ENCODE measurements at regions not wholly inside any gene's neighbourhood (a gene's known extent, or its start where the extent isn't known, plus 50 kb on each side); places are given as distances from the start of the nearest gene placed in this dataset.

DNA sequence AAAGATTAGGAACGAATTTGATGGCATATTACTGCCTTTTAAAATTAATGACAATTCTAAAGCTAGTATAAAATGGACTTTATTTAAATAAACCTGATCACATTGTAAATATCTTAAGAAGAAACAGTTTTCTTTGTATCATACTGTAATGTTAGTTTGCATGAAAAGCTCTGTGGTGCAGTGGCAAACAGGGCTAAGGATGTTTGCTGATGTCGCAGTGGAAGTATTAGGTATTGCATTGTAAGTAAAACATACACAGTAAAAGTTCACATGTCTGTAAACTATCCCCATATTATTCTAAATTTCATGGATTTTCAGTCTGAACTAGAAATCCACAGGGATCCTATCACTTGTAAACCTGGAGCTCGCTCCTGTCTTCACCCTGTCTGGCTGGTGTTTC is 252.6 kb upstream of the ZNF32 start:
- Histone ChIP-seq H3K9ac (ENCODE audit: low read depth, low read length, poor library complexity) (no peak overlapping the region), H3K4ac (ENCODE audit: low read length) (no peak overlapping the region), H2AFZ (ENCODE audit: low read length) (no peak overlapping the region), H4K8ac (ENCODE audit: low read depth, low read length) (no peak overlapping the region), H3K9me3 (replicated peaks in 1 of 2; ENCODE audit: control insufficient read depth in 2 of 2, insufficient read depth in 1 of 2, low read depth in 1 of 2, low read length in 2 of 2) (no peaks in the 10 kb centered on the region), H3K18ac (ENCODE audit: low read length) (no peak overlapping the region), H2BK15ac (ENCODE audit: low read length) (no peak overlapping the region), H2AK5ac (ENCODE audit: low read depth, low read length) (no peak overlapping the region), H3K14ac (ENCODE audit: low read length) (no peak overlapping the region), H3K4me1 (ENCODE audit: control insufficient read depth in 2 of 2, insufficient read depth in 1 of 2, low read depth in 1 of 2, low read length in 2 of 2) (peaks cover 0 to 1% of the 10 kb centered on the region in 2 donors), H3K36me3 (replicated peaks in 1 of 2; ENCODE audit: control insufficient read depth in 2 of 2, insufficient read depth in 2 of 2, low read length in 2 of 2) (no peaks in the 10 kb centered on the region), H4K91ac (ENCODE audit: low read depth, low read length, poor library complexity) (no peak overlapping the region), H3K4me3 (ENCODE audit: low read length in 2 of 2) (no peak overlapping the region), H3K4me2 (ENCODE audit: insufficient read depth, low read length, poor library complexity, severe bottlenecking) (no peak overlapping the region), H2BK5ac (ENCODE audit: low read length) (no peak overlapping the region), H2BK12ac (ENCODE audit: low read length) (no peak overlapping the region), H3K79me1 (ENCODE audit: low read depth, low read length) (no peaks in the 10 kb centered on the region), H2BK120ac (ENCODE audit: low read depth, low read length) (no peak overlapping the region), H3K23ac (ENCODE audit: low read depth, low read length, poor library complexity) (no peak overlapping the region), H3K27me3 (ENCODE audit: control insufficient read depth in 3 of 3, insufficient read depth in 3 of 3, low read depth in 1 of 3, low read length in 3 of 3) (no peaks in the 10 kb centered on the region), H3K27ac (replicated peaks; ENCODE audit: low read length) (no peak overlapping the region)
- DNase-seq (ENCODE audit: low spot score) = no peak
- no CpG with 5 or more reads among the region's 3 CpGs for WGBS, 2 donors (ENCODE audit: extremely low coverage in 2 of 2, insufficient read length in 2 of 2, insufficient replicate concordance in 1 of 2)

- no peak overlapping the region for H2AFZ ChIP-seq (ENCODE audit: low read length)
- H4K91ac ChIP-seq (ENCODE audit: low read depth, low read length, poor library complexity) = no peak overlapping the region
- no peak overlapping the region for H2BK15ac ChIP-seq (ENCODE audit: low read length)
- no peak overlapping the region for H4K8ac ChIP-seq (ENCODE audit: low read depth, low read length)
- H2BK5ac ChIP-seq (ENCODE audit: low read length) = no peak overlapping the region
- no peak overlapping the region for H2BK12ac ChIP-seq (ENCODE audit: low read length)
- no peak for DNase-seq (ENCODE audit: low spot score)
- H3K36me3 ChIP-seq (replicated peaks in 1 of 2; ENCODE audit: control insufficient read depth in 2 of 2, insufficient read depth in 2 of 2, low read length in 2 of 2) = no peaks in the 10 kb centered on the region
- H3K27me3 ChIP-seq (ENCODE audit: control insufficient read depth in 3 of 3, insufficient read depth in 3 of 3, low read depth in 1 of 3, low read length in 3 of 3) = no peaks in the 10 kb centered on the region
- no peak overlapping the region for H3K9ac ChIP-seq (ENCODE audit: low read depth, low read length, poor library complexity)
- no peak overlapping the region for H3K4ac ChIP-seq (ENCODE audit: low read length)
- H2BK120ac ChIP-seq (ENCODE audit: low read depth, low read length) = no peak overlapping the region
- no peak overlapping the region for H3K27ac ChIP-seq (replicated peaks; ENCODE audit: low read length)
- H2AK5ac ChIP-seq (ENCODE audit: low read depth, low read length) = no peak overlapping the region
- WGBS, 2 donors (ENCODE audit: extremely low coverage in 2 of 2, insufficient read length in 2 of 2, insufficient replicate concordance in 1 of 2) = no CpG with 5 or more reads among the region's 6 CpGs
- H3K4me2 ChIP-seq (ENCODE audit: insufficient read depth, low read length, poor library complexity, severe bottlenecking) = no peak overlapping the region
- H3K4me1 ChIP-seq (ENCODE audit: control insufficient read depth in 2 of 2, insufficient read depth in 1 of 2, low read depth in 1 of 2, low read length in 2 of 2) = peaks cover 0 to 1% of the 10 kb centered on the region in 2 donors
- no peak overlapping the region for H3K18ac ChIP-seq (ENCODE audit: low read length)
- no peaks in the 10 kb centered on the region for H3K9me3 ChIP-seq (replicated peaks in 1 of 2; ENCODE audit: control insufficient read depth in 2 of 2, insufficient read depth in 1 of 2, low read depth in 1 of 2, low read length in 2 of 2)
- no peak overlapping the region for H3K4me3 ChIP-seq (ENCODE audit: low read length in 2 of 2)
- no peak overlapping the region for H3K23ac ChIP-seq (ENCODE audit: low read depth, low read length, poor library complexity)
- no peak overlapping the region for H3K14ac ChIP-seq (ENCODE audit: low read length)
- H3K79me1 ChIP-seq (ENCODE audit: low read depth, low read length) = no peaks in the 10 kb centered on the region
Observed at GRCh38 chr10:43900571-43900970, 251.9 kb upstream of the ZNF32 start.

GRCh38 chr10:43899224-43899959 is 250.7 kb upstream of the ZNF32 start:
- Histone ChIP-seq H3K27me3 (ENCODE audit: control insufficient read depth in 3 of 3, insufficient read depth in 3 of 3, low read depth in 1 of 3, low read length in 3 of 3) (no peaks in the 10 kb centered on the region), H3K4me1 (ENCODE audit: control insufficient read depth in 2 of 2, insufficient read depth in 1 of 2, low read depth in 1 of 2, low read length in 2 of 2) (peaks cover 0 to 1% of the 10 kb centered on the region in 2 donors), H2BK120ac (ENCODE audit: low read depth, low read length) (no peak overlapping the region), H3K9me3 (replicated peaks in 1 of 2; ENCODE audit: control insufficient read depth in 2 of 2, insufficient read depth in 1 of 2, low read depth in 1 of 2, low read length in 2 of 2) (no peaks in the 10 kb centered on the region), H3K79me1 (ENCODE audit: low read depth, low read length) (no peaks in the 10 kb centered on the region), H3K36me3 (replicated peaks in 1 of 2; ENCODE audit: control insufficient read depth in 2 of 2, insufficient read depth in 2 of 2, low read length in 2 of 2) (no peaks in the 10 kb centered on the region), H4K8ac (ENCODE audit: low read depth, low read length) (no peak overlapping the region), H2AFZ (ENCODE audit: low read length) (no peak overlapping the region), H3K4ac (ENCODE audit: low read length) (no peak overlapping the region), H3K4me3 (ENCODE audit: low read length in 2 of 2) (no peak overlapping the region), H2BK15ac (ENCODE audit: low read length) (no peak overlapping the region), H2BK5ac (ENCODE audit: low read length) (peak overlapping the region; percentile 29), H3K18ac (ENCODE audit: low read length) (no peak overlapping the region), H3K23ac (ENCODE audit: low read depth, low read length, poor library complexity) (no peak overlapping the region), H2AK5ac (ENCODE audit: low read depth, low read length) (no peak overlapping the region), H3K9ac (ENCODE audit: low read depth, low read length, poor library complexity) (no peak overlapping the region), H3K4me2 (ENCODE audit: insufficient read depth, low read length, poor library complexity, severe bottlenecking) (no peak overlapping the region), H2BK12ac (ENCODE audit: low read length) (no peak overlapping the region), H4K91ac (ENCODE audit: low read depth, low read length, poor library complexity) (no peak overlapping the region), H3K27ac (replicated peaks; ENCODE audit: low read length) (no peak overlapping the region), H3K14ac (ENCODE audit: low read length) (no peak overlapping the region)
- DNase-seq (ENCODE audit: low spot score) = no peak
- no CpG with 5 or more reads among the region's 7 CpGs for WGBS, 2 donors (ENCODE audit: extremely low coverage in 2 of 2, insufficient read length in 2 of 2, insufficient replicate concordance in 1 of 2)

GRCh38 chr10:43898592-43898991 is 249.9 kb upstream of the ZNF32 start:
- no peak overlapping the region for H3K4me3 ChIP-seq (ENCODE audit: low read length in 2 of 2)
- H3K23ac ChIP-seq (ENCODE audit: low read depth, low read length, poor library complexity) = no peak overlapping the region
- no CpG with 5 or more reads among the region's 4 CpGs for WGBS, 2 donors (ENCODE audit: extremely low coverage in 2 of 2, insufficient read length in 2 of 2, insufficient replicate concordance in 1 of 2)

More at GRCh38 chr10:43898592-43898991, 249.9 kb upstream of the ZNF32 start:
- no peak overlapping the region for H2AK5ac ChIP-seq (ENCODE audit: low read depth, low read length)
- no peak overlapping the region for H2AFZ ChIP-seq (ENCODE audit: low read length)
- peaks cover 0 to 1% of the 10 kb centered on the region in 2 donors for H3K4me1 ChIP-seq (ENCODE audit: control insufficient read depth in 2 of 2, insufficient read depth in 1 of 2, low read depth in 1 of 2, low read length in 2 of 2)
- no peak overlapping the region for H3K18ac ChIP-seq (ENCODE audit: low read length)
- no peak overlapping the region for H2BK5ac ChIP-seq (ENCODE audit: low read length)
- H3K4ac ChIP-seq (ENCODE audit: low read length) = no peak overlapping the region
- no peak overlapping the region for H3K9ac ChIP-seq (ENCODE audit: low read depth, low read length, poor library complexity)
- H3K27ac ChIP-seq (replicated peaks; ENCODE audit: low read length) = no peak overlapping the region
- no peak overlapping the region for H4K8ac ChIP-seq (ENCODE audit: low read depth, low read length)
- no peaks in the 10 kb centered on the region for H3K36me3 ChIP-seq (replicated peaks in 1 of 2; ENCODE audit: control insufficient read depth in 2 of 2, insufficient read depth in 2 of 2, low read length in 2 of 2)
- no peaks in the 10 kb centered on the region for H3K79me1 ChIP-seq (ENCODE audit: low read depth, low read length)
- DNase-seq (ENCODE audit: low spot score) = no peak
- peak overlapping the region; percentile 23 for H2BK12ac ChIP-seq (ENCODE audit: low read length)
- no peaks in the 10 kb centered on the region for H3K27me3 ChIP-seq (ENCODE audit: control insufficient read depth in 3 of 3, insufficient read depth in 3 of 3, low read depth in 1 of 3, low read length in 3 of 3)
- no peak overlapping the region for H2BK120ac ChIP-seq (ENCODE audit: low read depth, low read length)
- no peaks in the 10 kb centered on the region for H3K9me3 ChIP-seq (replicated peaks in 1 of 2; ENCODE audit: control insufficient read depth in 2 of 2, insufficient read depth in 1 of 2, low read depth in 1 of 2, low read length in 2 of 2)
- H3K14ac ChIP-seq (ENCODE audit: low read length) = no peak overlapping the region
- H2BK15ac ChIP-seq (ENCODE audit: low read length) = no peak overlapping the region
- no peak overlapping the region for H4K91ac ChIP-seq (ENCODE audit: low read depth, low read length, poor library complexity)
- H3K4me2 ChIP-seq (ENCODE audit: insufficient read depth, low read length, poor library complexity, severe bottlenecking) = no peak overlapping the region
